IPS-18c (cell line): ENCODE measurements at regions not wholly inside any gene's neighbourhood (a gene's known extent, or its start where the extent isn't known, plus 50 kb on each side); places are given as distances from the start of the nearest gene placed in this dataset.
"Not testable (repeated sequence)": the region's sequence is repeated elsewhere in the genome, so short reads cannot be mapped to it uniquely, and the experiment has no call there.

Experiments used
- H3K4me3 ChIP-seq: 2 replicates; pipeline ENCODE4 v1.7.0; 2013; ENCODE audit warnings: low read depth, mild to moderate bottlenecking, low read length, moderate library complexity; ENCODE audit not compliant: insufficient read depth
- H3K9me3 ChIP-seq: one replicate; pipeline ENCODE4 v1.6.1; 2013; ENCODE audit warnings: mild to moderate bottlenecking, low read length, moderate library complexity; ENCODE audit not compliant: control insufficient read depth, insufficient read depth

DNA sequence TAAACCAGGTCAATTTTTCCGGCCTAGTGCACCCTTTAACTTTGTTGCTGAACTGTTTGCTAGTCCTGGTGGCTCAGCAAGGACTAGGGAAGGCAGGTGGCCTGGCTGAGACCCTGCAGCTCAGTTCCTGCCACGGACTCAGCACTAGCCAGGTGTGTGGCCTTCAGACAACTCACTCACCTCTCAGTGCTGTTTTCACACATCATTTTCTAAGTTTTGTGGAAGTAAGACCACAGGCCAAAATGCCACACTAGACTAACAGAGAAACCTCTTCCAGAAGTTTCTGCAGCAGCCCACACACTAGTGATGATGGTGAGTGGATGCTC is 65.9 kb upstream of the SLC1A4 start:
- H3K4me3 ChIP-seq = no peak overlapping the region
- H3K9me3 ChIP-seq = peaks cover 7% of the 10 kb centered on the region

DNA sequence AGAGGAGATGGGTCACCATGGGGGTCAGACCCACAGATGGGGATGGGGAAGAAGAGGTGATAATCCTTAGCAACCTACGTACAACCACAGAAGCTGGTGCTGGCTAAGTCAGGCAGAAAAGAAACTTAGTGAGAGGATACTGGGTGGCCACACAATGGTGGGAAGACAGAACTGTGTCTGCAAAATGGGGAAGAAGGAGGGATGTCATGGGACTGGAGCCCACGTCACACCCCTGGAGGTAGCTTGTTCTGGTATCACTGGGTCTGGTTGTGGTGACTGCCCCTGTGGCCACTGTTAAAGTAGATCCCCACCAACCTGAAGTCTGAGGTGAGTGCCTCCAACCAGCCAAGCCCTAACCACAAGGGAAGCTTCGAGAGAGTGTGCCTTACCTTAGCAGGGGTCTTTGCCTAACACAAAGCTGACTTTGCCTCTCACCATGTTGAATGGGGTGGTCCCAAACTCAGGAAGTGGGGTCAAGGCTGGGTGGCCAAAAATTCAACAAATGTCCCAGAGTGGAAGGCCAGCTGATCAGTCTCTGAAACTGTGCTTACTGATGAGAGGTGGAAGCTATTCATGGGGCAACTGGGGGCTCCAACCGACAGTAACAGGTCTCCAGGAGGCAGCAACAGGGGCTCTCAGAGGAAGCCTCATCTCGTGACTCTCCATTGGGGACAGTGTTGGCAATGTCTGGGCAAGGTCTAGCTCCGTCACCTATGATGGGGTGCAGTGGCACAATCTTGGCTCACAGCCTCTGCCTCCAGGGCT is 64.8 kb upstream of the SLC1A4 start:
- Histone ChIP-seq H3K9me3 (peaks cover 7% of the 10 kb centered on the region), H3K4me3 (no peak overlapping the region)

- H3K9me3 ChIP-seq, H3K4me3 ChIP-seq: not testable (repeated sequence)
Measured at GRCh38 chr2:64925930-64926722, 63.1 kb upstream of the SLC1A4 start.

GRCh38 chr2:64928813-64929212 is 60.4 kb upstream of the SLC1A4 start:
- no peak overlapping the region for H3K4me3 ChIP-seq
- peaks cover 7% of the 10 kb centered on the region for H3K9me3 ChIP-seq

DNA sequence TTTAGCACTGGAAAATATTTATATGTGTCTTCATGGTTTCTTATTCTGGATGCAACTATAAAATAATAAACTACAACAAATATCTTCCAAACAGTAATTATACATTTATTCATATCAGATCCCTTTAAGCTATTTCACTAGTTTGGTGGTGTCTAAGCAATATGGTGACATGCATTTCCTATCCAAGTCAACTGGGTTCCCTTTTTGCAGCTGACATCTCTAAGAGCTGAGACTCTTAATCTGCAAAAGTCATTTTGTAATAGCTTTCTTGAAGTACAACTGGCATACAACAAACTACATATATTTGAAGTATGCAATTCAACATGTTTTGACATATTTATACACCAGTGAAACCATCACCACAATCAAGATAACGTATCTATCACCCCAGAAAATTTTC is 59.9 kb upstream of the SLC1A4 start:
- no peak overlapping the region for H3K4me3 ChIP-seq

DNA sequence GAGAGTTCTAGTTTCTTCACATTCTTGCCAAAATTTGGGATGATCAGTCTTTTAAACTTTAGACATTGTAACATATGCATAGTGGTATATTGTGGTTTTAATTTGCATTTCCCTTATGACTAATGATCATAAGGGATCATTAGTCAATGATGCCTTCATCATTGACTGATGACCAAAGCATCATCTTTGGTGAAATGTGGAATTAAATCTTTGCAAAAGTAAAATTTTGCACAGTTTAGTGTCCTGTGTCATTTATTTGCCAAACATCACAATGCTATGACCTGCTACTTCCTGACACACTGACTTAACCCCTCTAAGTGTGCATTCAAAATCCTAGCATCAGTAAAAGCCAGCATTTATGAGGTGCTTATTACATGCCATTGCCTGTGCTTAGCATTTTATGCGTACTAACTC is 58.9 kb upstream of the SLC1A4 start:
- peaks cover 7% of the 10 kb centered on the region for H3K9me3 ChIP-seq
- H3K4me3 ChIP-seq = no peak overlapping the region

More for the DNA sequence above, 59.9 kb upstream of the SLC1A4 start:
- peaks cover 7% of the 10 kb centered on the region for H3K9me3 ChIP-seq

- Histone ChIP-seq H3K4me3 (no peak overlapping the region), H3K9me3 (peaks cover 6% of the 10 kb centered on the region)
Measured at GRCh38 chr2:64931246-64932115, 57.7 kb upstream of the SLC1A4 start.

GRCh38 chr2:64932116-64932370 is 57.2 kb upstream of the SLC1A4 start:
- Histone ChIP-seq H3K9me3 (peaks cover 7% of the 10 kb centered on the region), H3K4me3 (no peak overlapping the region)

DNA sequence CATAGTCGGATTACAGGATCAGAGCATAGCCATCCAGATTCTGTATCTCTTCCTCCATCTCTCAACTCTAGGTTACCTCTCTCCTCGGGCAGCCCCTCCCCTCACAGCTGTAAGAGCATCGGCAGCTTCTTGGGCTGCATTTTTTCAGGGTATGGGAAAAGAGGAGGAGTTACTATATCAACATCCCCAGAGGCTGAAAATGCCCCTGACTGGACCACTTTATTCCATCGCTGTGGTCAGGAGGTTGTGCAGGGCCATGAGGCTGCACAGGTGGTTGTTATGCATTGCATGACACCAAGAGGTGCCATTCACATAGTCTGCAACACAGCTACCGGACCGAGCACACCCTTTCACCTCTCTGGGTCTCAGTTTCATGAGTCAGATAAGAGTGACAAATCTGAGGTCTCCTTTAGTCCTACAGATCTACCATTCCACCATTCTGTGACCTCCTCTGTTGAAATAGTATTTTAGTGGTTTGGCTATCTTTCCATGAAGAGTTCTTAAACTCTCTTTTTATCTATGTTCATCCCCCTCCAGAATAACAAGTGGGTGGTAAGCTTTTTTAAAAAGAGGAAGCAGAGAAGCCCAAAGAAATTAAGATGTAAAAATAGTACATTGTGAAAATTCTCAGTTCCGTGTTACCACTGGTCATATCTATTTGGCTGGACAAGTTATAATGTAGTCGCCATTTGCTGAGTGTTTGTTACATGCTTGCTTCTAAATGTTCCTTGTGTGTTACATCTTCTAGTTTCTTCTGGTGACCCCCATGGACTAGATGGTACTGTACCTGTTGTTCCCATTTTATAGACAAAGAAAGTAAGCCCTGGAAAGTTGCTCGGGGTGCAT is 56.6 kb upstream of the SLC1A4 start:
- H3K4me3 ChIP-seq = no peak overlapping the region
- H3K9me3 ChIP-seq = peaks cover 2% of the 10 kb centered on the region

- peaks cover 2% of the 10 kb centered on the region for H3K9me3 ChIP-seq
- H3K4me3 ChIP-seq = no peak overlapping the region
Measured at GRCh38 chr2:64934530-64934929, 54.7 kb upstream of the SLC1A4 start.

DNA sequence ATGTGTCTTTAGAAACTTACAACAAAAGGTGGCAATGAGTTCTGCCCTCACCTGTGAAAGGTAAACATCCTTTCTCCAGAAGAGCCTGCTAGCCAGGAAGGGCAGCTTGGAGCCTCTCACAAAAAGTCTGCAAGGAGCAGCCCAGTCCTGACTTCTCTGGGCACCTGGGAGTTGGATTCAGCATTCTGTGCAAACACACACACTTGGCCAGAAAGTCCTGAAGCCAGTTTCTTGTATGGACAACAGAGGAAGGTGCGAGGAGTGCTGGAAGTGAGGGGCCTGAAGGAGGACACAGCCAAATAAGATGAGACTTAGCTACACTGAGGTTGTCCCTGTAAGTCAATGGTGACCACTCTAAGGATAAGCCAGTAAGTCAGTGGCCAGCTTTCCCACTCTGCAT is 52.4 kb upstream of the SLC1A4 start:
- Histone ChIP-seq H3K4me3 (no peak overlapping the region), H3K9me3 (peaks cover 2% of the 10 kb centered on the region)

GRCh38 chr2:64937314-64937686 is 51.9 kb upstream of the SLC1A4 start:
- not testable (repeated sequence) for H3K9me3 ChIP-seq, H3K4me3 ChIP-seq

GRCh38 chr2:64937687-64938491 is 51.3 kb upstream of the SLC1A4 start:
- H3K4me3 ChIP-seq = no peak overlapping the region
- peaks cover 2% of the 10 kb centered on the region for H3K9me3 ChIP-seq

DNA sequence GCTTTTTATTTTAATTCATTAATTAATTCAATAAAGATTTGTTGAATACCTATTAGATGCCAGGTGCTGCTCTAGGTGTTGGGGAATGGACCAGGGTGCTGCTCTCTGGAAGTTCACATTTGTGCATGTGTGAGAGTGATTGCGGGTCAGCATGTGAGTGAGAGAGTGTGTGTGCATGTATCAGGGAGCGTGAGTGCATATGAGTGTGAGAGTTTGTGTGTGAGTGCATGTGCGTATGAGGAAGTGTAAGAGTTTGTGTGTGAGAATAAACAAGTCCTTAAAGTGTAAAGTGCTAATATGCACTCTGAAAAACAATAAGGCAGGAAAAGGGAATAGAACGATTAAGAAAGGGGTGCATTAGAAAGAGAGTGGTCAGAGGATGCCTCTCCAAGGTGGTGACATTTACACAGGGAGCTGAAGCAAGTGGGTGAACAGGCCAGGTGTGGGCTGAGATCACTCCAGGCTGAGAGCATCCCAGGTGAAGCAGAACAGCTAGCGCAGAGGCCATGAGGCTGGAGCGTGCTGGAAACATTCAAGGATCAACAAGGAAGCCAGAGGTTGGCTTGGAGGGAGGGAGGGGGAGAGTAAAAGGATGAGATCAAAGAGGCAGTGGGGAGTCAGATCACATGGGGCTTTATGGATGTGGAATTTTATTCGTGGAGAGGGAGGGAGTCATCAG is 50.5 kb upstream of the SLC1A4 start:
- no peak overlapping the region for H3K4me3 ChIP-seq
- H3K9me3 ChIP-seq = peaks cover 2% of the 10 kb centered on the region

DNA sequence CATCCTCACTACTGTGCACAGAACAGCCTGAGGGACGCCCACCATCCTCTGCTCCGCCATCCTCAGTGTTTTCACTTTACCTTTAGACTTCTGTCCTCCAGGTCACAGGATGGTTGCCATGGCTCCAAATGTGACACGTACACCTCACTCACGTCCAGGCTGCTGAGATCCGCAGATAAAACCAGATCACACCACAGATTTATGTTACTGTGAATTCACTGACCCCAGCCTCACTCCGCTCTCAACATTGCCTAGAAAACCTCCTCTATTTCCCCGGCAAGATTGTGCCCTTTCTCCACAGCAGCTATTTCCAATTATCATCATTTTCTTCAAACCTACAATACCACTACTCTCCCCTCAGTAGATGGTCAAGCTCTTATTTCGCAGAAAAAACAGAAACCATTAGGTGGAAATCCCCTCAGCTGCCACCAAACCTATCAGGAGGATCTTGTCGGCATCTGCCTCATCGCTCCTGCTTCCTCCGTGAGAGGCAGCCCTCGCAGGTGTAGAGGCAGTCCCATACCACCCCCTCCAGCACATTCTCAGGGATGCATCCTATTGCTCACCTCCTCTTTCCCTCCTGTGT is 49.8 kb upstream of the SLC1A4 start:
- H3K4me3 ChIP-seq = no peak overlapping the region
- H3K9me3 ChIP-seq = peaks cover 2% of the 10 kb centered on the region
